Stimulated activated CD8-positive, alpha-beta memory T cell treated with anti-CD3 and anti-CD28 coated beads, Interleukin-4, amount 100 ng/mL, for 1 hour (primary cell): ENCODE measurements at regions not wholly inside any gene's neighbourhood (a gene's known extent, or its start where the extent isn't known, plus 50 kb on each side); places are given as distances from the start of the nearest gene placed in this dataset.
"Not testable (repeated sequence)": the region's sequence is repeated elsewhere in the genome, so short reads cannot be mapped to it uniquely, and the experiment has no call there.

Experiments
- DNase-seq, 2 donors: peaks; one replicate each; pipeline ENCODE4 v3.0.0-alpha.2; 2020; ENCODE audit warnings: low read depth in 2 of 2, low spot score in 1 of 2

GRCh38 chr11:122401581-122401980, 253.9 kb upstream of the UBASH3B start:
- DNase-seq: not testable (repeated sequence)

- DNase-seq: no peak
Measured at GRCh38 chr11:122399375-122399774, 256.1 kb upstream of the UBASH3B start.

GRCh38 chr11:122398851-122399250, 256.7 kb upstream of the UBASH3B start:
- no peak for DNase-seq

- no peak for DNase-seq
Measured at GRCh38 chr11:122398167-122398566, 257.4 kb upstream of the UBASH3B start.

GRCh38 chr11:122395282-122395681, 260.2 kb upstream of the UBASH3B start:
- DNase-seq: no peak

- no peak for DNase-seq
Measured at GRCh38 chr11:122394313-122394712, 261.2 kb upstream of the UBASH3B start.

GRCh38 chr11:122393209-122393860, 262.2 kb upstream of the UBASH3B start:
- no peak for DNase-seq

GRCh38 chr11:122392508-122392907, 263.0 kb upstream of the UBASH3B start:
- DNase-seq: no peak

- DNase-seq: no peak
Measured at GRCh38 chr11:122391049-122391448, 264.5 kb upstream of the UBASH3B start.

- DNase-seq: no peak
Measured at GRCh38 chr11:122383186-122383585, 267.2 kb upstream of the BLID start.

- no peak for DNase-seq
Measured at GRCh38 chr11:122375687-122376399, 259.8 kb upstream of the BLID start.

- DNase-seq: no peak
Measured at GRCh38 chr11:122368796-122369195, 252.8 kb upstream of the BLID start.

GRCh38 chr11:122367809-122368231, 251.8 kb upstream of the BLID start:
- no peak for DNase-seq

GRCh38 chr11:122365610-122366360, 249.8 kb upstream of the BLID start:
- no peak for DNase-seq

- no peak for DNase-seq
Measured at GRCh38 chr11:122363296-122363695, 247.3 kb upstream of the BLID start.

GRCh38 chr11:122362381-122362780, 246.4 kb upstream of the BLID start:
- DNase-seq: no peak

- no peak for DNase-seq
Measured at GRCh38 chr11:122360875-122361274, 244.9 kb upstream of the BLID start.

- no peak for DNase-seq
Measured at GRCh38 chr11:122359081-122359571, 243.1 kb upstream of the BLID start.

GRCh38 chr11:122358292-122358691, 242.3 kb upstream of the BLID start:
- no peak for DNase-seq

- DNase-seq: no peak
Measured at GRCh38 chr11:122355968-122356367, 240.0 kb upstream of the BLID start.

GRCh38 chr11:122354025-122354697, 238.1 kb upstream of the BLID start:
- DNase-seq: no peak
